GM21526 (cell line): ENCODE measurements at regions not wholly inside any gene's neighbourhood (a gene's known extent, or its start where the extent isn't known, plus 50 kb on each side); places are given as distances from the start of the nearest gene placed in this dataset.

ENCODE experiments used
- ATAC-seq: cut with Tn5 transposase; IDR thresholded peaks from one replicate; pipeline ENCODE4 v1.9.1; 2021; ENCODE audit warnings: moderate library complexity; ENCODE audit not compliant: unreplicated experiment, low FRiP score

- no peak for ATAC-seq
Measured at GRCh38 chr7:13333371-13333770, 645.9 kb downstream of the ARL4A start.

GRCh38 chr7:13336227-13336626 is 648.8 kb downstream of the ARL4A start:
- no peak for ATAC-seq

GRCh38 chr7:13352677-13353076 is 636.8 kb downstream of the ETV1 start:
- no peak for ATAC-seq

GRCh38 chr7:13359656-13360055 is 629.8 kb downstream of the ETV1 start:
- ATAC-seq, result no peak

GRCh38 chr7:13386741-13387140 is 602.7 kb downstream of the ETV1 start:
- ATAC-seq, result no peak

GRCh38 chr7:13407911-13408310 is 581.6 kb downstream of the ETV1 start:
- ATAC-seq, result no peak

- no peak for ATAC-seq
Measured at GRCh38 chr7:13411151-13411550, 578.3 kb downstream of the ETV1 start.

DNA sequence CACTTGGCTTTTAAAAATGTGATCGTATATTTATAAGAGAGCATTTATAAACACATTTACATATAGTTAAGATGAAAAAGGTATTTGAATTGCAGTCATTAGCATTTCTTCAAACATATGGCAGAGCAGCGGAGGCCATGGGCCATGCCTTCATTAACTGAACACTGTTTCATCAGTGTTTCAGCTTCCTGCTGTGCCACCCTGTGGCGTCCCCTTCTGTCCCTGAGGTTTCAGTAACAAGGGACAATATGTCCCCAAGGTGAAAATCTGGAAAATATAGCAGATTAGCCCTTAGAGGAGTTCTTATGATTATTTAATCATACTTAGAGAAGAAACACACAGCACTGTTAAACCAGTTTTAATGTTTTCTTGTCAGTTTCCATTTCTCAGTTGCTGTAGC is 577.8 kb downstream of the ETV1 start:
- no peak for ATAC-seq

DNA sequence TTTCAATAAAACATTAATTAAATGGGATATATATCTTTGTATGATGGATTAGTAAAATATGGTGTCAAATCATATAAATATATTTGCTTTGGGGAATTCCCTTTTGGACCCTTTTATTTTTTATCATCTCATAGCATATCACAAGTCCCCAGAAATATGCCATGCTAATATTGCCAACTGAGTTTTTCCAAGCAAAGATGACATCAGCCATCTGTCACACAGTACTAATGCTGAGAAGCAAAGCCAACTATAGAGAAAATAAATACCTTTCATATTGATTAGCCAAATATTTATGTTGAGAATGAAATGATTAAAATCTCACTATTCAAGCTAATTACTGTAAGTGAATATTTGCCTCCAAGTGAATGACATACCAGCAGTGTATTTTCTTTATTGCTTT is 575.3 kb downstream of the ETV1 start:
- ATAC-seq, result no peak

DNA sequence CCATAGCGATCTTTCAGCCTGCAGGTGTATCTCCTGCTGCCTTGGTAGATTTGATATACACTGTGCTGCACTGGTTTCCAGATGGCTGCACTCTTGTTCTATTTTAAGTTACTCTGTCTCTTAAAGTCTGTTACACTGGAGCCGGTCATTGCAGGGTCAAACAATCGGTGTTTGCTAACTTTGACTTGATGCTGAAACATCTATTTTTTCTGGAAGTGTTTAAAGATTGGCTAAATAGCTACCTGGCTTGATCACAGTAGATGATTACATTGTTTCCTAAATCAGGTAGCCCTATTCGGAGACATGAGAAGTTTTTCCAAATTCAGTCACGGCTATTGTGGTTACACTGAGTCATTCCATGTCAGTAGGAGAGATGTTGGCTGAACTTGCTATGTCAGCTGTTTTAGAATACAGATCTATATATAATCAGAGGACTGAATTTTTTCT is 574.8 kb downstream of the ETV1 start:
- ATAC-seq, result no peak

DNA sequence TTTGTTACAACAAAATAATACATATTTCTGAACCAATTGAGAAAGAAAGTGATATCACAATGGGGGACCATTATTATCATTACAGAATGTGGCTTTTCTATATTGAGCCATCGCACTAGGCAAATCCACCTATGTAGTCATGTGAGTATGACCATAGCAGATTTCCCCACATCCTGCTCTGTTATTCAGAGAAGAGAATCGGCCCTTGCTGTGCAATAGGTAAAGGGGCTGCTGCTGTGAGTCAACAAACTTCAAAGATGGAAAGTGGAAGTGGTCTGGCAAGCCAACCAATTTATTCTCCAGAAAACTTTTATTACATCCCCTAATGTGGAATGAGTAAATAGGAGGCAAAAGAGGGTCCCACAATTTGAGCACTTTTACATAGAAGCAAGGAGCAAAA is 573.4 kb downstream of the ETV1 start:
- ATAC-seq, result no peak

GRCh38 chr7:13416544-13416943 is 572.9 kb downstream of the ETV1 start:
- no peak for ATAC-seq

- no peak for ATAC-seq
Measured at GRCh38 chr7:13420726-13421125, 568.7 kb downstream of the ETV1 start.

DNA sequence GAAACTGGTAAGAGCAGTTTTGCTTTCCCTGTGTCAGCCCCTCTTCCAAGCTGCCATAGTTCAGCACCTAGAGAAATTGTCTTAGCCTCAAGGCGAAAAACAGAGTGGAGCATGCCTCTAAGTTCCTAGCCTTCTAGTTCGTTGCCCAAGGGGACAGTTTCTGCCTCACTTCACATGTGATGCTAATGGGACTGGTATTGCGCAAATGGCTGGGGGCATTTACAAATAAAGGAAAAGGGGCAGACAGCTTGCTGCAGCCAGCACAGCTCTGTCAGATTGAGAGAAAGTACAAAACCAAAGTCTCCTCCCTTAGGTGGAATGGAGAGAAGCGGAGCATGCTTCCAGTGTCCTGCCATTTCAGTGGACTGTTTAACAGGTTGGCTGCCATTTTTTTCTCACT is 567.7 kb downstream of the ETV1 start:
- no peak for ATAC-seq

- ATAC-seq, result no peak
Measured at GRCh38 chr7:13433946-13434345, 555.5 kb downstream of the ETV1 start.

DNA sequence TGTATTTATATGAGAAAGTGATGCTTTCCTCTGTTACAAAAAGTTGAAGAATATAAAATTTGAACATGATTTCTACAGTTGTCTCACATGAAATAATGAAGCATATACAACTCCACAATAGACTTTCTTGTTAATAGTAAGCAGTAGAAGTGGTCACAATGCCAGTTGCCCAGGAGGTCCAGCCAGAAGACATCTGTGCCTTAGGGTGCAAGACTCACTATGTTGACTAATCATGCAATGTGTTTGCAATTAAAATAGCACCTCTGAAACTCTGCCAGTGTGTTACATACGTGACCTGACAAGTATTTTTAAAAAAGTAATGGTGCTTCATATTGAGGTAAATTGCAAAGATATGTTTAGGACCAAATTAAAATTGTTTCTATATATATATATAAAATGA is 547.2 kb downstream of the ETV1 start:
- no peak for ATAC-seq

DNA sequence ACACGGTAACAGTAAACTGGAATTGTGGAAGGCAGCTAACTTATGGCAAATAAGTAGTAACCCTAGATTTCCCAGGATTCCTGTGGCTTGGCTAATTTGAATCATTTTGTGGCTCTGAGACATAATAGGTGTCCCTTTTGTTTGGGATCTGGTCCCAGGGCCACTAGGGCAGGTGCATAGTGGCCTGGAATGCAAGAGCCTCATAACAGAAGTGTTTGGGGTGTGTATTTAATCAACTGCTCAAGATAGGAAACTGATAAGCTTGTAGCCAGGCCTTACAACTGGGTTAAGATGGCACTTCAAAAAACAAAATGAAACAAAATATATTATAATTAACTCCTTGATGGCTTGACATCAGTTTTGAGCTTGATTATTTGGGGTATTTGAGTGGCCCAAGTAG is 541.8 kb downstream of the ETV1 start:
- no peak for ATAC-seq

GRCh38 chr7:13448243-13448642 is 541.2 kb downstream of the ETV1 start:
- ATAC-seq, result no peak

- no peak for ATAC-seq
Measured at GRCh38 chr7:13449460-13449859, 540.0 kb downstream of the ETV1 start.

GRCh38 chr7:13454916-13455592 is 534.4 kb downstream of the ETV1 start:
- ATAC-seq, result no peak

- no peak for ATAC-seq
Measured at GRCh38 chr7:13457790-13458189, 531.7 kb downstream of the ETV1 start.

DNA sequence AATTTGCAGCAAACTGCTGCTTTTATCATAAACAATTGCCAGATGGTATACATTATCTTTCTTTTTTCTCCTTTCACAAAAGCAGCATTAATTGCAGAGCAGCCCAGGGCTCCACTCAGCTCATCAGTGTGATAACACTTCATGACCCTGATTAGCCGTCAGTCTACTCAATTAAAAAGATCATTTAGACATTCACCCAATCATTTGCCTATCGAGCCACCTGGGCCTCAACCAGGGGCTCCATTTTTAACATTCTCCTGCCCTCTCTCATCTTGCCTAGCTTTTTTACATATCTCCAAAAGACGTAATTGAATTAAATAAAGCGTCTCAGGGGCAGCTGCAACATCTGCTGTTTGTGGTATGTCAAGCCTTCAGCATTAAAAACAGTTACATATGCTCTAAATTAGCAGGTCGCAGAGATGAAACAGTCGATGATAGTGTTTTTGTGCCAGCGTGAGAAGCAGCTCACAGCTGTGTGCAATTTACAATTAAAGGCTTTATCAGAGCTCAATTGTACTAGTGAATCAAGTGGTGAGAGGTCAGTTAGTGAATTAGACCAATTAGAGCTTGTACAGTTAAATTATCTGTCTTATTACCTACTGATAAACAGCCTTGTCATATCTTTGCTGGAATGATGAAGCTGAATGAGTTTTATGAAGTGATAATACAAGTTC is 522.5 kb downstream of the ETV1 start:
- no peak for ATAC-seq
